T1000 (cell line): ENCODE measurements at regions not wholly inside any gene's neighbourhood (a gene's known extent, or its start where the extent isn't known, plus 50 kb on each side); places are given as distances from the start of the nearest gene placed in this dataset.
"Not testable (repeated sequence)": the region's sequence is repeated elsewhere in the genome, so short reads cannot be mapped to it uniquely, and the experiment has no call there.

Experiments used
- DNase-seq: peaks from one replicate; lab custom pipeline; 2025; ENCODE audit warnings: mixed read lengths; lab: John Stamatoyannopoulos, UW

DNA sequence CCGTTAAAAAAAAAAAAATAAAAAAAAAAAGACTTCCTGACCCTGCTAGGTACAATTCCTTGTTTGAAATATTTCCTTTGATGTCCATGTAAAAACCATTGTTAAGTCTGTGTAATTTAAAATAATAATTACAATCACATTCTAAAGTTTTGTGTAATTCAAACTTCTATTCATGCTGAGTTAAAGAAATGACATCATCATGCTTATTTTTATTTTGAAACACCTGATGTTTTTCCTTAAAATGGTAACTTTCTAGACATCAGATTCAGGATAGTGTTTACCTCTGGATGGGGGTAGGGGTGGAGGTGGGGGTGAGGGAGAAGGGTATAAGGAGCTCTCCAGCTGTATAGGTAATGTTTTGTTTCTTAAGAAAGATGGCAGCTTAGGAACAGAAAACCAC lies 92.8 kb downstream of the ADCYAP1 start:
- no peak for DNase-seq

DNA sequence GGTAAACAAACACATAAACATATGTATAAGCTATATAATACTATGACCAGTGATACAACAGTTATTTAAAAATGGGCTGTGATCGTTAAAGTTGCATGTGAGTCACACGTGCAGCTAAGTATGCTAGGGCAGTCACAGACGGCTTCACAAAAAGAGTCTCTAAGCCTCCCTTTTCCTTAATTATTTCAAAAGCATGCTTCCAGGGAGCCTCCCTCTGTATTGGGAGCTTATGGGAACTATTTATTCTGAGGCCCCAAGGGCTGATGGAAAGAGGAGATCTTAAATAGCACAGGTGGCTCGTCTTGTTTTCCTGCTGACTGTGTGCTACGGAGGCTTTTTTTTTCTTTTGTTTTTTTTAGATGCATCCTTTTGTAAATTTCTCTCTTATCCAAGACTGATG lies 94.3 kb downstream of the ADCYAP1 start:
- DNase-seq: no peak

DNA sequence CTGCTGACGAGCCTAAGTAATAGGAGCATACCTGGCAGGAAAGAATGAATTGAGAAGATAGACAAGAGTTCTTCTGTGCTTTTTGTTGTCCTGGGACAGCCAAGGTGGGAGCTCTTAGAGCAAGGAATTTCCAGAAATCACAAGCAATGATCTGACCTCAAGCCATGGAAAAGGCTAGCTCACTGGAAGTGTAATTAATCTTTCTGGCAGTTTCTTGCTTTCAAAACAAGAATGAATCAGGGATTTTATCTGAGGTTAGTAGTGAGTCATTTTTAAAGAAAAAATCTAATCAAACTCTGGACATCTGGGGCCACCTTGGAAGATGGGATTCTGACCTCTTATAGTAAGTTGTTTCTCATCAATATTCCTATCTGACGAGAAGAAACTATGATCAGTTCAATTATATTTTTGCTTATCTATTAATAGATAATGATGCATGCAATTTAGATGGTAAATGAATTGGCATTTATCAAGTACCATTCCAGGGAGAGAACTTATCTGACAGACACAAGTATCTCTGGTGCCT lies 98.0 kb downstream of the ADCYAP1 start:
- no peak for DNase-seq

DNA sequence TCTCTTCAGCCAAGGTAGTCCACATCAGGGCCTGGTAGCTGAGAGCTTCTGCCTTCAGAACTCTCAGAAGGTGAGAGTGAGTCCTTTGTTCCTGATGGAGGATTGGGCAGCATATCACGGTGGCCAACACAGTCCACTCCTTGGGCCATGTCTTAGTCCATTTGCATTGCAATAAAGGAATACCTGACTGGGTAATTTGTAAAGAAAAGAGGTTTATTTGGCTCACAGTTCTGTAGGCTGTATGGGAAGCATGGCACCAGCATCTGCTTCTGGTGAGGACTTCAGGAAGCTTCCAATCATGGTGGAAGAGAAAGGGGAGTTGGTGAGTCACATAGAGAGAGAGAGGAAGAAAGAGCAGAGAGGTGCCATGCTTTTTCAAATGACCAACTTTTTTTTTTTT lies 98.8 kb downstream of the ADCYAP1 start:
- no peak for DNase-seq

DNA sequence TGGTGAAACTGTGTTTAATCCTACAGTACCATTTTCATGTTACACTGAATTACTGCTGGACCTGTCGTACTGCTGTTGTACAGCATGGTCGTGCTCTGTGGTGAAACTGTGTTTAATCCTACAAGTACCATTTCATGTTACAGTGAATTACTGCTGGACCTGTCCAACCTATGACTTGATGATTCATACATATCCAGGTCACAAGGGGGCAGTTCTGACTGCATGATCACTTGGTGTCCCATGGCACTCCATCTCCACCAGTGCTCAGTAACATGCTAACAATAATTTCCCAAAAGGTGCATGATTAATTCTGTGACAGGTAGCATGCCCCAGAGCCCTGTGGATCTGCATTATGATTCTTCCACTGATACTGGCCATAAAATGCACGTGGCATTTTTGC lies 101.6 kb downstream of the ADCYAP1 start:
- no peak for DNase-seq

DNA sequence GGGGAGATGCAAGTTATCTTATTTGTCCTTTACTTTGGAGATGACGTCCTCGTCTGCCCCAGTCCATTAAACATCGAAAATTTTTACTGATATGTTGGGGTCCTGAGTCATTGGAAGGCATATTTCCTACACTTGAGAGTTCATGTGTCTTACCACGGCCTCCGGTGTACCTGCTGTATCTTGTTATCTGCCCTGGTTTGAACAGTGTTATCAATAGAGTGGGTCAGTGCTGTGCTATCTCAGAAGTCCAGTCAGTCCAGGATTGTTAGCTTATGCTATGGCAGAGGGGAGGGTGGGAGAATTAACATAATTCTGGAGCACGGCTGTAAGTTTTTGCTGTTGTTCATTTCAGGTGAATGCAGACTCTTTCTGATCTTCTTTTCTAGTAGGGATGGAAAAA lies 102.3 kb downstream of the ADCYAP1 start:
- no peak for DNase-seq

- no peak for DNase-seq
Measured at GRCh38 chr18:1011349-1011748, 106.7 kb downstream of the ADCYAP1 start.

- DNase-seq: no peak
Measured at GRCh38 chr18:1012775-1013174, 108.1 kb downstream of the ADCYAP1 start.

DNA sequence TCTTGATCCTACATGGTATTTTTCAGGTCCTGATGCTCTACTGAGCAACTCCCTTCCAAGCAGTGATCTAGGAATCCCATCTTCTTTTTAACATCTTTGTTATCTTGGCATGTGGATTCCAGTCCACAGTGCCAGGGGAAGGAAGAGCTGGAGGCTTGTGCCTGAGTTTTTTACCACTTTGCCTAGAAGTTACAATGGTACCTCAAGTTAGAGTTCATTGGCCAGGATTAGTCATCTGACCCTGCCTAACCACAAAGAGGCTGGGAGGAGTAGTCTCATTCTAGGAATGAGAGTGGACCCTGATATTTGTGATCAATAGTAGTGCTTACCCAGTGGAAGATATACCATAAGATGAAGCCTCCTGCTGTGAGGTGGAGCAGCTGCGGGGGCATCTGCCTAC lies 109.3 kb downstream of the ADCYAP1 start:
- no peak for DNase-seq

DNA sequence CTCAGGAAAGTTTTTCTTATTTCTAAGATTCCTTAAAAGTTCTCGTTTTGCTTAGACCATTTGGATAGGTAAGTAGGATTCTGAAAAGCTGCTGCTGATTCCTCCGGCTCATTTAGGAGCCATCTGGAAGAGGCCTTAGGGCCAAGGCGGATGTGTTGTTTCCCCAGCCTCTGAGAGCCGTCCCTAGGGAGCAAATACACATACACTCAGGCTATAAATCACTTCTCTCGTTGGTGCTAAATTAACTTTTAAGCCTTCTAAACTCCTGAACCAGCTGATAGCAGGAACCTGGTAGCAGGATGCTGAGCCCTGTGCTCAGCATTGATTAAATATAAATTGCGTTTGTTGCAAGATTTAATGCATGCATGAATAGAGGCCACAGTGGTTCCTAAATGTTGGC lies 109.8 kb downstream of the ADCYAP1 start:
- DNase-seq: no peak

DNA sequence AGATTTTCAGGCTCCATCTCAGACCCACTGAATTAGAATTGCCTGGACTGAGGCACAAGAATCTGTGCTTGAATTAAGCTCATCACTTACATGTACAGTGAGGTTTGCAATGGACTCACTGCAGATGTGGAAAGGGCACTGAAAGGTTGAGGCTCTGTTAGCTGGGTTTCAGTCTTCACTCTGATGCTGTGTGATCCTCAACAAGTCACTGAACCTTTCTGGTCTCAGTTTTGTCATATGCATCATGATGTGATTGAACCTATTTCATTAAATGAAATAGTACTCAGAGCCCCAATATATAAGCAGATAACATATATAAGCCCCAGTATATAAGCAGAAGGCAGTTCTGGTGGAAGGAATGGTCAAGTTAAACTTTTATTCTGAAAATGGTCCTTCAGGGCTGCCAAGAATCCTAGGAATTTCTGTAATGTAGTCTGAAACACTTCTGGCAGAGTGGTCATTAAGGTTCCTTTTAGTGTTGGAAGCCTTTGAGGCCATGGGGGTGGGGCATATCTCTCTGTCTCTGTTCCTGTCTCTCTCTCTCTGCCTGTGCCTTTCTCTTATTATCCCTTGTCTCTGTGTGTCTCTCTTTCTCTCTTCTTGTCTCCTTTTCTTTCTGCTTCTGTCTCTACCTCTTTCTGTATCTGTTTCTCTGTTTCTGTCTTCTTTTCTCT lies 110.4 kb downstream of the ADCYAP1 start:
- no peak for DNase-seq

DNA sequence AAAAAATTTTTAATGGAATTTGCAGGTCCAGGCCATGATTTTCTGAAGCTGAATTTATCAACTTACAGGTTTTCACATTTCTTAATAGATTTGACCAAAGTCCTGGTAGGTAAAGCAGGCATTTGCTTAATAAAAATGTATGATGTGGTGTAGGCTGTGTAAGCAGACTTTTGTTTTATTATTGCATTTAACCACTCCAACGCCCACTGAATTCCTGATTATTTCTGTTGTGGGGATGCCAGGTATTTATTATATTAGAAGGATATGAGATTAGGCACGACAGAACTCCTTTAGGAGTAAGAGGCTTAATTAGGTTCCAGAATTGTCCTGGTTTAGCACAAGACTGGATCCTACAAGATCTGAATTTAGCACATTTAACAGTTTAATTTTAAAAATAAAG lies 111.1 kb downstream of the ADCYAP1 start:
- DNase-seq: no peak

- DNase-seq: no peak
Measured at GRCh38 chr18:1017227-1018058, 112.8 kb downstream of the ADCYAP1 start.

- DNase-seq: no peak
Measured at GRCh38 chr18:1018181-1018681, 113.6 kb downstream of the ADCYAP1 start.

DNA sequence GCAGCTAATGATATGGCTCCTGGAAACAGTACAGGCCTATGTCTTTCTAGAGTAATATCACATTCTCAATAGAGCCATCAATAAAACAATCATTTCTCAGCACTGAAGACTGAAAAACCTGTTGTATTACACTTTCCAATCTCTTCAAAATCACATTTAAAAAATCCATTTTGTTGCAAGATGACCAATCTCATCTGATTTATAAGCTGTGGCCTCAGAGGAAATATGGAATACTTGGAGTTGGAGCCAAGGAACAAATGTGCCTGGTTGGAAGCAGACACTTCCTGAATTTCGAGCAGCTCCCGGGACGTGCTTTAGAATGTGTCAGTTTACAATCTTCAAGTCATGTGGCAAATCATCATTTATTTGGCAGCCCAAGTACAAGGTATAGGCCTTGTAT lies 114.5 kb downstream of the ADCYAP1 start:
- DNase-seq: no peak

GRCh38 chr18:1020731-1021344 lies 116.2 kb downstream of the ADCYAP1 start:
- DNase-seq: no peak

DNA sequence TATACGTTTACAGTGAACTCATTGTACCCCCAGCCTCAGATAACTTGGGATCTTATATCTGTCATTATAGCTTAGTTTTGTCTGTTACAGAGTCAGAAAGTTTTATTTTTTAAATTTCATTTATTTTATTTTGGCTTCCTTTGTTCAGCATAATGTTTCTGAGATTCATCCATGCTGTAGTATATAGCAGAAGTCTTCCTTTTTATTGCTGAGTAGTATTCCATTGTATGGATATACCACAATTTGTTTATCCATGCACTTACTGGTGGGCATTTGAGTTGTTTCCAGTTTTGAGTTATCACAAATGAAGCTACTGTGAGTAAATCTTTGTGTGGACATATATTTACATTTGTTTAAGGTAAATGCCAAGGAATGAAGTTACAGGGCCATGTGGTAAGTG lies 122.3 kb downstream of the ADCYAP1 start:
- no peak for DNase-seq

- DNase-seq: not testable (repeated sequence)
Measured at GRCh38 chr18:1033092-1033491, 128.4 kb downstream of the ADCYAP1 start.

GRCh38 chr18:1034971-1035370 lies 130.3 kb downstream of the ADCYAP1 start:
- DNase-seq: no peak

GRCh38 chr18:1036926-1037325 lies 132.3 kb downstream of the ADCYAP1 start:
- no peak for DNase-seq

DNA sequence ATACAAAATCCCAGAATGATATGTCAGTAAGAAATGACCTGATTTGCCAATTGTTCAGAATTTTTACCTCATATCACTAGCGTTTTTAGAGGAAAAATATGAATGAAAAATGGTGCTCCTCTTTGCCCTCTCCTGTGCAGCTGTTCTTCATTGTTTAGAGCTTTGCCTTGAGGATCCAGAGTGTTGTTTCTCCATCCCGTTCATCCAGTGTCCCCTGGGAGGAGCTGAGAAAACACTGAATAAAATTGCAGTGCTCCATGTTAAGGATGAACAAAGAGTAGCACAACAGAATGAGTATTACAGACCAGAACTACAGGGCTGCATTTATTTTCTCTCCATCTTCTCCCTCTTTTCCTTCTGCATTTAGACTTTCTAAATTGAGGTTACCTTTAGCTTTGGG lies 133.1 kb downstream of the ADCYAP1 start:
- no peak for DNase-seq

DNA sequence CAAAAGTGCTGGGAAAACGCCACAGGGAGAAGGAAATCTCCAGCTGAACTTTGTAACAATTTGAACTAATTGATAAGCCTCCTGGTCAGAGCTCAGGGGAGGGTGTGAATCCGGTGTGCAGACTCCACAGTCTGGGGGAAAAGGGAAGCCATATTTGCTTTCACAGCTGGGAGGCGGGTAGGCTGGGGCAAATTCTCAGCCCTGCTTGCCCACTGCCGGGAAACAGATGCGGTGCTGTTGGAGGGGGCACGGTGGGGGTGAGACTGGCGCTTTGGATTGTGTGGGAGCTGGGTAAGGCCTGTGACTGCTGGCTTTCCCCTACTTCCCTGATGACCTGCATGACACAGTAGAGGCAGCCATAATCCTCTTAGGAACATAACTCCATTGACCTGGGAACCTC lies 134.8 kb downstream of the ADCYAP1 start:
- no peak for DNase-seq

DNA sequence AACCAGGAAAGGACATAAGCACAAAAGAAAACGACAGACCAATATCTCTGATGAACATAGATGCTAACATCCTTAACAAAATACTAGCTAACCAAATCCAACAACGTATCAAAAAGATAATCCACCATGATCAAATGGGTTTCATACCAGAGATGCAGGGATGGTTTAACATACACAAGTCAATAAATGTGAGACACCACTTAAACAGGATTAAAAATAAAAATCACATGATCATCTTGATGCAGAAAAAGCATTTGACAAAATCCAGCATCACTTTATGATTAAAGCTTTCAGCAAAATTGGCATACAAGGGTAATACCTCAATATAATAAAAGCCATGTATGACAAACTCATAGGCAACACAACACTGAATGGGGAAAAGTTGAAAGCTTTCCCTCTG lies 138.4 kb downstream of the ADCYAP1 start:
- DNase-seq: not testable (repeated sequence)
